ENCODE measurements at regions not wholly inside any gene's neighbourhood (a gene's known extent, or its start where the extent isn't known, plus 50 kb on each side); places are given as distances from the start of the nearest gene placed in this dataset.

DNA sequence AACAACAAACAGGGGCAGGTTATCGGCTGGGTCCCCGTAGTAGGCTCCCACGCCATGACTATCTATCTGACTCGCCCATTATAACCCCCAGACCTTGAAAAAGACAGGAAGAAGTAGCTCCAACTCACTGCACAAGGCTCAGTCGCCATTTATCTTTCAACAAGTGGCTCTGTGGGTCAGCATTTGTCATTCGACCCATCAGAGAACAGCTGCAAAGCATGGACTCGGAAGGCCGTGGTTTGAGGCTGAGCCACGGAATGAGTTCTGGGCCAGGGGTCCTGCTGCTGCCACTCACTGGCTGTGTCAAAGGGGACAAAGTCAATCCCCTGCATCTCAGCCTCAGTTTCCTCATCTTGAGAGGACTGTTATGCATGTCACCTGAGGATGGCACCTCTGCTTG lies 131.0 kb downstream of the DMRTA2 start:
- DNase-seq (ENCODE audit: low read depth), result no peak

DNA sequence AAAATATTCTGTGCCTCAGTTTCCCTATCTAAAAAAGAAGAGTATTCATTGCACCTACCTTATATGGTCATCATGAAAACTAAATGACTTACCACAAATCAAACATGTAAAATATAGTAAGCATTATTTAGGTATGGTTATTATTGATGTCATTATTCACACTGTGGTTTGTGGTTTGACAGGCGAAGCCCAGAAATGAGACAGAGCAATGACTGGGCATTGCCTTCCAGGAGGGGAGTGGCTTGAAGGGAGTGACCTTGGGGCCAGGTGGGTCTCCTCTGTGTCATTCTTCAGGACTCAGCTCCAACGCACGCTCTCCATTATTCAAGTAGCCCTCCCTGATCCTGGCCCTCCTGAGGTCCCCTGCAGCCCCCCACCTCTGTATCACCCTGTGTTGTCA lies 133.7 kb downstream of the DMRTA2 start:
- DNase-seq (ENCODE audit: low read depth), result no peak

- no peak for DNase-seq (ENCODE audit: low read depth)
Measured at GRCh38 chr1:50285994-50286393, 137.2 kb downstream of the DMRTA2 start.

GRCh38 chr1:50279622-50280330 lies 143.5 kb downstream of the DMRTA2 start:
- DNase-seq (ENCODE audit: low read depth), result no peak

DNA sequence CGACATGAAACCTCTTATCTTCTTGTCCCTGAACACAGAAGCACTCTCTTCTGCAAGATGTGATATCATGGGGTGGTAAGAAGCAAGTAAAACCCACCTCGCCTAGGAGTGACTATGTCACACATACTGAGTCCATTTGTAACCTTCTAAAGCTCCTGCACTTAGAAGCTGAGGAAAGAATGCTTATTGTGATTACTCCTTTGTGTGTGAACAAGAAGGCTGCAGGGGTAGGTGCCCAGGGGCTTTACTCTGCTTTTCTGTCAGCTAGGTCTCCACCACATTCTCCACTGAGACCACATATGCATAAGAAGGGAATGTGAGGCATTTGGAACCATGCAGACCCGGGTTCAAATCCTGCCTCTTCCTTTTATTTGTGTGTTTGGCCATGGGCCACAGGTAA lies 144.3 kb downstream of the DMRTA2 start:
- DNase-seq (ENCODE audit: low read depth), result no peak

- no peak for DNase-seq (ENCODE audit: low read depth)
Measured at GRCh38 chr1:50278410-50278809, 144.8 kb downstream of the DMRTA2 start.

DNA sequence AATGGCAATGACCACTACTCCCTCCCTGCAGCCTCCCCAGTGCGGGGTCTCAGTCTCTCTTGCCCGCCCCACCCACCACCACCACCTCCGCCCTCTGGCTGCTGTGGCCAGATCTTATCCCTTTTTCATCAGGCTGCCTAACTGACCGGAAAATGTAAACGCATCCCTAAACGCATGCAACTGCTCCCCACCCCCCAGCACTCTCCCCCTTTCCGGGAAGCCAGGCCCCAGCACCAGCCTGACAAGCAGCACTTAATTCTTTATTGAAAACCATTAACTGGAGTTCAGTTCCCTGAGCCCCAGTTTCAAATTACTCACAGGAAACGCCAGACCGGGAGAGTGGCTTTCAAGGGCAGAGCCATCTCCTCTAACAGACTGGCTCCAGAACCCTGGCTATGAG lies 147.7 kb downstream of the DMRTA2 start:
- DNase-seq (ENCODE audit: low read depth), result no peak

GRCh38 chr1:50272912-50273311 lies 150.3 kb downstream of the DMRTA2 start:
- DNase-seq (ENCODE audit: low read depth), result no peak

DNA sequence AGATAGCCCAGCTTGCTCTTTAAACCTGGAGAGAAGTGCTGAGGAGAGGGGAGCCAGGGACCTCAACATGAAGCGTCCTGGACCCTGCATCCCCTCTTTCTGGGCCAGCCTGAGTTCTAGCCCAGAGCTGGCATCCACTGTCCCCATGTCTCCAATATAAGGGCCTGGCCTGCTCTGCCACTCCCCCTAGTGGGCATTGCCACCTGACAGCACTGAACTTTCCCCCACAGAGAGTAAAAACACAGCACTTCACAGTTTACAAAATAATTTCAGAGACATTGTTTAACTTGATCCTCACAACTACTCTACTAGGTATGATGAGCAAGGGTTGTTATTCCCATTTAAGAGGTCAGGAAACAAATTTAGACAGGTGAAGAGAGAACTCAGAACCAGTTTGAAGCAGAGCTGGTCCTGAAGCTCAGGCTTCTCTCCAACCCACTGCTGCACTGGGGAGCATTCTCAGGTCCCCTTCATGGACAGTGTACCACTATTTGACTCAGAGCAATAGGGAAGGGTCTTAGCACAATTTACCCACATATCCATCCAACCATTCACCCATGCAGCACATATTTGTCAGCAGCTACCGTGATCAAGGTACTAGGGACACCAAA lies 151.2 kb downstream of the DMRTA2 start:
- no peak for DNase-seq (ENCODE audit: low read depth)

DNA sequence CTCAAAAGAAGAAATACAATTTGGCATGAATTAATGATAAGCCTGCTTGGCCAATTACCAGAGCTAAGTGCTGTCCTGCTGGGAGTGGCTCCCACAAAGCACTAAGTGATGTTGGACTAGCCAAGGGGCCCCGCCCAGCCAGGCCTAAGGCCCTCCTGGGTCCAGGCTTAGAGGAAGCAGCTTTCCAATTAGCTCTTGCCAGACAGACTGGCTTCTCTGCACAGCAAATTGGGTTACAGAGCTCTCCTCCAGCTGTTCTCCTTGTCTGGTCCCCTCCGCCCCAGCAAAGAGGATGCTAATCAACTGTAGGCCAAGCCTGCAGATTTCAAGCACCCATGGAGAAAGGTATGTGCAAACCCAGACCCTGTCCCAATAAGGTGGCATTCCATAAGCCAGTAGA lies 151.9 kb downstream of the DMRTA2 start:
- DNase-seq (ENCODE audit: low read depth), result no peak

DNA sequence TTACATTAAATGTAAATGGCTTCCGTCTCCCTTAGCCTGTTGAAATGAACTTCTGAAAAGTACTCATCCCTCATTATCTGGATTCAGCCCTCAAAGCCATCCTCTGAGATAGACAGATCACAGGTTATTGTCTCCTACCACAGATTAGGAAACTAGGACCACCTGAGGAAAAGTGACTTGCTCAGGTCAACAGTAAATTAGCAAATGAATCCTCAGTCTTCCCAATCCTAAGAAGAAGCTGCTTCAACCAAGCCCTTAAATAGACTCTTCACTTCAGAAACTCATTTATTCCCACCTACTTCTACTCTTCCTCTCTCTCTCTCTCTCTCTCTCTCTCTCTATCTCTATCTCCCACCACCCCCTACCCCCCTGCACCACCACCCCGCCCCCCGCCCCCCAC lies 152.3 kb downstream of the DMRTA2 start:
- DNase-seq (ENCODE audit: low read depth), result no peak

GRCh38 chr1:50268049-50268448 lies 155.2 kb downstream of the DMRTA2 start:
- no peak for DNase-seq (ENCODE audit: low read depth)

GRCh38 chr1:50266509-50266908 lies 156.7 kb downstream of the DMRTA2 start:
- DNase-seq (ENCODE audit: low read depth), result no peak

- no peak for DNase-seq (ENCODE audit: low read depth)
Measured at GRCh38 chr1:50265790-50266314, 157.1 kb downstream of the ELAVL4 start.

- DNase-seq (ENCODE audit: low read depth), result no peak
Measured at GRCh38 chr1:50264590-50264989, 155.9 kb downstream of the ELAVL4 start.

DNA sequence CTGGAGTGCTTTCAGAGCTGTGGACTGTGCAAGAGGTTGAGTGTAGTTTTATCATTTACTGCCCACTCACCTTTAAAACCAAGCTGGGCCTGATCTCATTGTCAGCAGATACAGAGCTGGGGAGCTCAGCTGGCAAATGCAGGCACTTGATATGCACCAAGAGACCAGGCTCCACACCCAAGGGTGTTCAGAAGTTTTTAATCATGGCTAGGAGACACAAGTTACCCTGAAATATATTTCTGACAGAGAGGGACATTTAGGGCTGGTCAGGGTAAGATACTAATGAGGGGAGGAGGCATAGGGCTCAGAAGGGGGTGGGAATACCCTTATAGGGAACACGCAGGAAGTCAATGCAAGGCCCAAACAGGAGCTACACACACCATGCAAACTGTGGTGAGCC lies 153.7 kb downstream of the ELAVL4 start:
- DNase-seq (ENCODE audit: low read depth), result no peak

DNA sequence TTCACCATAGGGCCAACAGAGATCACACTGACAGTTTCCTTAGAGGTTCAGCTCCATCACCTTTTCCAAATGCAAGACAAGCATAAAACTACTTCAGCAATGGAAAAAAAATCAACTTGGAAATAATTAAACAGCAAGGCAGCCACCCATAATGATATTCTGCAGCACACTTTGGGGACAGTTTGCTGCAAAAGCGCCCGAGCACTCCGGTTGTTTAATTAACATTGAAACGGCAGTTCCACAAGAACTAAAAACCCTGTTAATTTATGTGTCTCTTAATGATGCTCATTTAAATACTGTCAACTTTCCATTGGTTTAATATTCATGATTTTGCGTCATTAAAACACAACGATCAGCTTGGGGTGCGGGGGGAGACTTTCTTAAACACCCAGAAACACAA lies 153.2 kb downstream of the ELAVL4 start:
- no peak for DNase-seq (ENCODE audit: low read depth)

GRCh38 chr1:50257940-50258685 lies 149.4 kb downstream of the ELAVL4 start:
- no peak for DNase-seq (ENCODE audit: low read depth)

GRCh38 chr1:50257029-50257428 lies 148.3 kb downstream of the ELAVL4 start:
- no peak for DNase-seq (ENCODE audit: low read depth)
